ENCODE measurements at regions not wholly inside any gene's neighbourhood (a gene's known extent, or its start where the extent isn't known, plus 50 kb on each side); places are given as distances from the start of the nearest gene placed in this dataset.

DNA sequence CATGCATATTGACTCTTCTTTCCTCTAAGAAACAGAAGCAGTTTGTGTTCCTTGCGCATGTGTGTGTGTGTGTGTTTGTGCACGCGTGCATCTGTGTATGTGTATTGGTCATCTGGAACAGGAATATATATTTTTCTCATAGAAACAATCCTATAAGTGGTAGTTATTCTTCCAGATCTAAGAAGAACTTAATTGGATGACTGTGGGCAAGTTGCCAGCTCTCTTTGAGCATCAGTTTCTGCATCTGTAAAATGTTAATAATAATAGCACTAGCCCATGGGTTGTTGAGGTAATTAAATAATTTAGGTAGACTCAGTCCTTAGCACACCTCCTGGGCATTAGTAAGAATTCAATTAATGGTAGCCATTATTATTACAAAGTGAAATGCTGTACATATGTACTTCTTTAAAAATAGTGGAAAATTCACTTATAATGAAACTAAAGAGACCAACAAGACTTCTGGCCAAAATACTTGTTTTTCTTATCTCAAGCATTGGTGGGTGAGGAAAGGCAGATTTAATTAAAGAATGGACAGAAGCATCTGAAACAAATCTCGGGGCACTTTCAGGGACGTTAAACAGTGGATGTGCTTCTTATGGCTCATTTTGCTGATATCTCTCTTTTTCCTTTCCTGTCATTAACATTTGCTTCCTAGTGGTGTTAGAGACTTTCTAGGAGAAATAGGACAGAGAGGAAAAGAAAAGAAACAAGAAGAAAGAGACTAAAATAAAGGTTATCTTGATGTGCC is 124.9 kb upstream of the HABP2 start:
- no peaks in the 10 kb centered on the region for H3K9me3 ChIP-seq (ENCODE audit: control insufficient read depth, low read length)
- H3K9ac ChIP-seq (ENCODE audit: low read length), result no peak overlapping the region
- H3K36me3 ChIP-seq (ENCODE audit: control insufficient read depth, insufficient read depth, low read length), result no peaks in the 10 kb centered on the region
- no peaks in the 10 kb centered on the region for H3K27me3 ChIP-seq (ENCODE audit: control insufficient read depth, insufficient read depth, low read length)
- no peak overlapping the region for H3K4me3 ChIP-seq (ENCODE audit: low read length)
- peaks cover 16% of the 10 kb centered on the region for H3K4me1 ChIP-seq (ENCODE audit: control insufficient read depth, insufficient read depth, low read length)

DNA sequence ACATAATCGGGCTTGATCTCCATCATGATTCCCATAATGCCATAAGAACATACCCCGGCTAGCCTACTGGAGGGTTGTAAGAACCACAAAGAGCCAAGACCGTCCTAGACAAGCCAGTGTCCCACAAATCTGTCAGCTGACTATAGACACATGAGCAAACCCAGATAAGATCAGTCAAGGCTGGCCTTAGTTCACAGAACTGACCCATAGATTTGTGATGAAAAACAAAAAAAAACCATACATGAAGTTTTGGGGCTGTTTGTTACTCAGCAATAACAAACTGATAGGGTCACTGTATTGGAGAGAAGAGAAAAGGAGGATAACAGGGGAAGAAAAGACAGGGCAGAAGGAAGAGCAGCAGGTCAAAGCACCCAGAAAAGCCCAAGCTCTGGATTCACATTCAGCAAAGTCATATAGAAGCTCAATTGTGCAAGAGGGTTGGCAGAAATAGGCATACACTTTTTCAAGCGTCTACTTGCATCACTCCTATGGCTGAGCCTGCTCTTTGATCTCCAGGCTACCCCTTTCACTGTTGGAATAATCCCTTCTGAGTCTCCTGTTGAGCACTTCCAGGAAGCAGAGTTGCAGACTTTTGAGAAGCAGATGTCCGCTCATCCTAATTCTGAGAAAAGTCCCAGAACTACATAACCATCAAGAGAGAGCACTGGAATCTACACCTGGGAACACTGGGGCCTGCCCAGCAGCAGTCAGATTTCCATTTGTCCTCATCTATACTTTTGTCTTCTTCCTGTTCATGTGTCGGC is 122.0 kb upstream of the HABP2 start:
- Histone ChIP-seq H3K27me3 (ENCODE audit: control insufficient read depth, insufficient read depth, low read length) (no peaks in the 10 kb centered on the region), H3K36me3 (ENCODE audit: control insufficient read depth, insufficient read depth, low read length) (no peaks in the 10 kb centered on the region), H3K9ac (ENCODE audit: low read length) (no peak overlapping the region), H3K9me3 (ENCODE audit: control insufficient read depth, low read length) (no peaks in the 10 kb centered on the region), H3K4me1 (ENCODE audit: control insufficient read depth, insufficient read depth, low read length) (peaks cover 4% of the 10 kb centered on the region), H3K4me3 (ENCODE audit: low read length) (no peak overlapping the region)

DNA sequence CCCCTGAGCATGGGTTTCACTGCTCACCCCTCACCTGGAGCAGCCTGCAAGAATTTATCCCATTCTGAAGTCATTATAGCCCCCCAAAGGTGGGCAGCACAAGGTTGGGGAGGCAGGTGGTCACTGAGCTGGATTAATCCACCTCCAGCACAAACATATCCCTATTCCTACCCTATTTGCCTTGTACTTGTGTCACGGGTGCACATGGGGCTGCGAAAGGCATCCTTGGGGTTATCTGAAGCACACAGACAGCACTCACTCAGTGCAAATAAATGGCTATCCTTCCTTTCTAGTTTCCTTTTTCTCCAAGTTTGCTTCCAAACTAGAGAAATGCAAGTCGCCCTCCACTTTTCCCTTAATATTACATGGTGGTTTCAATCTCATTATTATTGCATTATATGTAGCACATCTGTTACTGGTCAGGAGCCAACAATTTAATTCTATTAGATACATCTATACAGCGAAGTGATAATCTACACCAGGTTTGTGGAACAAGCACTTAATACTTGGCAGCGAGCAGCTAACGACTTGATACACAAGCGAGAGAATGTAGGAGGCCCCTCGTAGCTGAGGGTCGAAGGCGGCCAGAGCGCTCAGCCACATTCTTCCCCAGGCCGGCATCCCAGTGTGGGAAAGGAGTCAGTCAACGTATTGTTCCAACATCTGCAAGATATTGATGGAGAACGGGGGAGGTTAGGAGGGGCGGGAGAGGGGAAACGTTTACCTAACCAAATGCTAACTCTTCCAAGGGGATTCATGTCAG is 121.3 kb upstream of the HABP2 start:
- H3K4me1 ChIP-seq (ENCODE audit: control insufficient read depth, insufficient read depth, low read length), result no peaks in the 10 kb centered on the region
- H3K9me3 ChIP-seq (ENCODE audit: control insufficient read depth, low read length), result no peaks in the 10 kb centered on the region
- no peaks in the 10 kb centered on the region for H3K27me3 ChIP-seq (ENCODE audit: control insufficient read depth, insufficient read depth, low read length)
- no peak overlapping the region for H3K9ac ChIP-seq (ENCODE audit: low read length)
- H3K36me3 ChIP-seq (ENCODE audit: control insufficient read depth, insufficient read depth, low read length), result no peaks in the 10 kb centered on the region
- H3K4me3 ChIP-seq (ENCODE audit: low read length), result no peak overlapping the region

DNA sequence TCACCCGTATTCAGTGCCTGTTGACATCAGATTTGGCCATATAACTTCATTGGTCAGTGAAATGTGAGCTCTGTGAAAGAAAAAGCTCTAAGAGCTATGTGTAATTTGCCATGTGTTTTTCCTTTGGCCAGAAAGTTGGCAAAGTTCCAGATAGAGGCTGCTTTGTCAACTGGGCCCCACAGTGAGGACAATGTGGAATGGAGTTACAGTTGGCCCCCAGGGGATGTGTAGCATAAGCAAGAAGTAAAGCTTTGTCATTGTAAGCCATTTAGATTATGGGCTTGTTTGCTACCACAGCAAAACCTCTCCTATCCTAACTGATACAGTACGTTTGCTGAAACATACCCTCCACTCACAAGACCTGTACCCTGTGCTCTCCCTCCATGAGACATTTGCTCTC is 119.1 kb upstream of the HABP2 start:
- Histone ChIP-seq H3K9ac (ENCODE audit: low read length) (no peak overlapping the region), H3K9me3 (ENCODE audit: control insufficient read depth, low read length) (no peaks in the 10 kb centered on the region), H3K4me3 (ENCODE audit: low read length) (no peak overlapping the region), H3K4me1 (ENCODE audit: control insufficient read depth, insufficient read depth, low read length) (no peaks in the 10 kb centered on the region), H3K36me3 (ENCODE audit: control insufficient read depth, insufficient read depth, low read length) (no peaks in the 10 kb centered on the region), H3K27me3 (ENCODE audit: control insufficient read depth, insufficient read depth, low read length) (no peaks in the 10 kb centered on the region)

DNA sequence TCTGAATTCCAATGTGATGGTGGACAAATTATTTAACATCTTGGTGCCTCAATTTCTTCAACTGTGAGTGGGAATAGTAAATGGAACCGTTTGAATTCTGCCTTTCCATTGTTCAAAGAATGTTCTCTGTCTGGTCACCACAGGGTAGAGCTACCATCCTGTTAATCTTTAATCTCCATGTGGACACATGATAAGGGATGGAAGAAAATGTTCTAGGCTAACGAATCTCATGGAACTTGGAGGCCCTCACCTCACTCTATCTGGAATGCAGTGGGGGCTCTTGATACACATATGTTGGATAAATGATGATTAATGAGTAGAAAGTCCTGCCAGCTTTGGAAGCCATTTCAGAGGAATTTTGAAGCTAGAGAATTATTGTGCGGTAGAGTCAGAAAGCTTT is 118.5 kb upstream of the HABP2 start:
- Histone ChIP-seq H3K36me3 (ENCODE audit: control insufficient read depth, insufficient read depth, low read length) (no peaks in the 10 kb centered on the region), H3K9me3 (ENCODE audit: control insufficient read depth, low read length) (no peaks in the 10 kb centered on the region), H3K4me1 (ENCODE audit: control insufficient read depth, insufficient read depth, low read length) (no peaks in the 10 kb centered on the region), H3K4me3 (ENCODE audit: low read length) (no peak overlapping the region), H3K9ac (ENCODE audit: low read length) (no peak overlapping the region), H3K27me3 (ENCODE audit: control insufficient read depth, insufficient read depth, low read length) (no peaks in the 10 kb centered on the region)

DNA sequence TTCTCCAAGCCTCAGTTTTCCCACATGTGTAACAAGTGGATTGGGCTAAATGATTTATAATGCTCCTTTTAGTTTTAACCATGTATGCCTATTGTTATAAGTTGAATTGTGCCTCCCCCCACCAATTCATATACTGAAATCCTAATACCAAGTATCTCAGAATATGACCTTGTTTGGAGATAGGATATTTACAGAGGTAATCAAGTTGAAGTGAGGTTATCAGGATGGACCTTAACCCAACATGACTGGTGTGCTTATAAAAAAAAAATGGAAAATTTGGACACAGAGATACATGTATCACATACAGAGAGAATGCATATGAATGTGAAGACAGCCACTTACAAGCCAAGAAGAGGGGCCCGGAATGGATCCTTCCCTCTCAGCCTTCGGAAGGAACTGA is 117.9 kb upstream of the HABP2 start:
- no peaks in the 10 kb centered on the region for H3K9me3 ChIP-seq (ENCODE audit: control insufficient read depth, low read length)
- H3K4me3 ChIP-seq (ENCODE audit: low read length), result no peak overlapping the region
- H3K36me3 ChIP-seq (ENCODE audit: control insufficient read depth, insufficient read depth, low read length), result no peaks in the 10 kb centered on the region
- H3K4me1 ChIP-seq (ENCODE audit: control insufficient read depth, insufficient read depth, low read length), result no peaks in the 10 kb centered on the region
- H3K27me3 ChIP-seq (ENCODE audit: control insufficient read depth, insufficient read depth, low read length), result no peaks in the 10 kb centered on the region
- no peak overlapping the region for H3K9ac ChIP-seq (ENCODE audit: low read length)

DNA sequence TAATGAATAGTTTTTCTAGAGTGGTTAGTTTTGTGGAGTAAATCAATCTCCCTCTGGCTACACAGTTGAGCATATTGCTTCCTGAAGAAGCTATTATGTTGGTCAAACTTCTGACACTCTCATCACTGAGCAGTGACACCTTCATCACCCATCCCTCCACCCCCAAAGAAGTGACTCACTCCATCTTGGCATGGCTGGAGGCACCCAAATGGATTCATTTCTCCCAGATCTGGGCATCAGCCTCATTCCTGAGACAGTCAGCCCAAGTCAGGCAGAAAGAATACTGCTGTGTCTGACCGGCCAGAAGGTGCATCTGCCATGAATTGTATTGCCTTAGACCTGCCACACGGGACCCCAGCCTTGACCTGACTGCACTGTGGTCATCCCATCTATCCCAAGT is 117.0 kb upstream of the HABP2 start:
- H3K36me3 ChIP-seq (ENCODE audit: control insufficient read depth, insufficient read depth, low read length), result no peaks in the 10 kb centered on the region
- no peak overlapping the region for H3K9ac ChIP-seq (ENCODE audit: low read length)
- H3K4me1 ChIP-seq (ENCODE audit: control insufficient read depth, insufficient read depth, low read length), result no peaks in the 10 kb centered on the region
- H3K4me3 ChIP-seq (ENCODE audit: low read length), result no peak overlapping the region
- no peaks in the 10 kb centered on the region for H3K9me3 ChIP-seq (ENCODE audit: control insufficient read depth, low read length)
- no peaks in the 10 kb centered on the region for H3K27me3 ChIP-seq (ENCODE audit: control insufficient read depth, insufficient read depth, low read length)

DNA sequence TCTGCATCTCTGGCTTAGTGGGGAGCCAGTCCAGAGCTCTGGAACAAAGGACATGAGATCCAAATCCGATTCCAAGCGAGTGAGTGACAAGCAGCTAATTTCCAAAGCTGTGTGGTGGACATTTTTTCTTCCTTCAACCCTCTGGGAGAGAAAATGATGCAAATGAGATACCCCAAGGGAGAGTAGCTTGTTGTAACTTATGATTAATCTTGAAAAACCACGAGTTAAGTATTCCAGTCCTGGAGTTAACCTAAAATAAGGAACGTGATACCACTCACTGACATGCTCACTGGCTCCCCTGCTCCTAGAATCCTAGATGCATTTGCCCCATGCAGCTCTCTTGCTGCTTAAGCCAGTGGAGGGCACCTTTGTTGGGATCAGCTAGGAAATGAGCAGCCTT is 116.0 kb upstream of the HABP2 start:
- Histone ChIP-seq H3K36me3 (ENCODE audit: control insufficient read depth, insufficient read depth, low read length) (no peaks in the 10 kb centered on the region), H3K27me3 (ENCODE audit: control insufficient read depth, insufficient read depth, low read length) (no peaks in the 10 kb centered on the region), H3K4me1 (ENCODE audit: control insufficient read depth, insufficient read depth, low read length) (no peaks in the 10 kb centered on the region), H3K4me3 (ENCODE audit: low read length) (no peak overlapping the region), H3K9ac (ENCODE audit: low read length) (no peak overlapping the region), H3K9me3 (ENCODE audit: control insufficient read depth, low read length) (no peaks in the 10 kb centered on the region)

DNA sequence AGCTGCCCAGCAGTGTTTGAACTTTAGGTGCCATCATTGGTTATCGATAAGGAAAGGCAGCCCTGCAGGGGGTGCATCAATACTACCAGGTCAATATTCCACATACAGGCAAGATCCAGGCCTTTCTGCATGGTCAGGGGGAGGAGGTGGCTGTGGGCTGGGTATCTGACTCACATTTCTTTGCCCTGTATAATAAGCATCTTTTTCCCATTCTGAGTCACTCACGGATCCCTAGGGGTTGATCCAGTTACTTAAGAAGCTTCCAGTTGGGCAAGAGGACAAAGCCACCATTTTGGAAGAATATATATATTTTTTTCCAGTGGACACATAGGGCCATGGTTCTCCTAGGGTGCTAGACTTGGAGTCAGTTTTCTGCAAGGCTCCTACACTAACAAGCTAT is 114.2 kb upstream of the HABP2 start:
- H3K9ac ChIP-seq (ENCODE audit: low read length), result no peak overlapping the region
- no peaks in the 10 kb centered on the region for H3K9me3 ChIP-seq (ENCODE audit: control insufficient read depth, low read length)
- H3K36me3 ChIP-seq (ENCODE audit: control insufficient read depth, insufficient read depth, low read length), result no peaks in the 10 kb centered on the region
- H3K4me3 ChIP-seq (ENCODE audit: low read length), result no peak overlapping the region
- H3K27me3 ChIP-seq (ENCODE audit: control insufficient read depth, insufficient read depth, low read length), result no peaks in the 10 kb centered on the region
- no peaks in the 10 kb centered on the region for H3K4me1 ChIP-seq (ENCODE audit: control insufficient read depth, insufficient read depth, low read length)

DNA sequence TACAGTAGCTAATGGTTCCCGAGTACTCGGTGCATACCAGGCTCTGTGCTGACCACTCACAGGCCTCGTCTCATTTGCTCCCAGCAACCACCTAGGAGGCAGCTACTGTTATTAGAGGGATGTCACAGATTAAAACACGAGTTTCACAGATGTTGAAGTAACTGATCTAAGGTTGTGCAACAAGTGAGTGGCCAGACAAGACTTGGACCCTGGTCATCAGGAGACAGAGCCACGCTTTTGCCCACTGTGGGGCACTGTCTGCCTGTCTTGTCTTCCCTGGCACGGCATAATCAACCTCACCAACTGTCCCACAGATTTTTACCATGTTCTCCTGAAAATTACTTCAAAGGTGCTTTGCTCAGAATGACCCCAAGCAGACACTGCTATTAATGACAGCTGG is 111.6 kb upstream of the HABP2 start:
- no peaks in the 10 kb centered on the region for H3K36me3 ChIP-seq (ENCODE audit: control insufficient read depth, insufficient read depth, low read length)
- peaks cover 4% of the 10 kb centered on the region for H3K4me1 ChIP-seq (ENCODE audit: control insufficient read depth, insufficient read depth, low read length)
- no peak overlapping the region for H3K4me3 ChIP-seq (ENCODE audit: low read length)
- no peaks in the 10 kb centered on the region for H3K27me3 ChIP-seq (ENCODE audit: control insufficient read depth, insufficient read depth, low read length)
- no peaks in the 10 kb centered on the region for H3K9me3 ChIP-seq (ENCODE audit: control insufficient read depth, low read length)
- H3K9ac ChIP-seq (ENCODE audit: low read length), result no peak overlapping the region

DNA sequence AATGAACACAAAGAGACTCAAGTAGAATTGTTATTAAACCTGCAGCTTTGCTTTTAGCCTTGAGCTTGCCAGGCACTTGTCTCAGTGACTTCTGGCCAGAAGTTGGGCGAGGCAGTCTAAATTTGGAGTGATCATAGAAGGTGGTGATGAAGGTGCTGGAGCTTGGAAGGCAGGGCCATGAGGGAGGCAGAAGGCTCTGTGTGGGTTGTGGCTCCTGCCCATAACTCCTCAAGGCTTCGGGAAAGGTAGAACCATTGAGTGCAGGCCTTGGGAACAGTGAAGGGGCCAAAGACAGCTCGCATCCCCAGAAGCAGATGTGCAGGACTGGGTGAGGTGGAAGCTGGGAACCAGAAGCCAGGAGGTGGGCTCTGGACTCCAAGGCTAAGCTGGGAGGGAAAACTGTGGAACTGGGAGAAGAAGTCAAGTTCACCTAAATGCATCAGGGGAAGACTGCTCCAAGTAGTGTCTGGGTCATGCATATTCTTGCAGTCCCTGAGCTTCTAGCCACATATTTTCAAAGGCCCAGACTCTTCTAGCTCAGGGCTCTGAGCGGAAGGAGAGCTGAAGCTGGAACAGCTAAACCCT is 111.1 kb upstream of the HABP2 start:
- no peak overlapping the region for H3K4me3 ChIP-seq (ENCODE audit: low read length)
- H3K27me3 ChIP-seq (ENCODE audit: control insufficient read depth, insufficient read depth, low read length), result no peaks in the 10 kb centered on the region
- H3K36me3 ChIP-seq (ENCODE audit: control insufficient read depth, insufficient read depth, low read length), result no peaks in the 10 kb centered on the region
- no peak overlapping the region for H3K9ac ChIP-seq (ENCODE audit: low read length)
- peaks cover 9% of the 10 kb centered on the region for H3K4me1 ChIP-seq (ENCODE audit: control insufficient read depth, insufficient read depth, low read length)
- no peaks in the 10 kb centered on the region for H3K9me3 ChIP-seq (ENCODE audit: control insufficient read depth, low read length)

DNA sequence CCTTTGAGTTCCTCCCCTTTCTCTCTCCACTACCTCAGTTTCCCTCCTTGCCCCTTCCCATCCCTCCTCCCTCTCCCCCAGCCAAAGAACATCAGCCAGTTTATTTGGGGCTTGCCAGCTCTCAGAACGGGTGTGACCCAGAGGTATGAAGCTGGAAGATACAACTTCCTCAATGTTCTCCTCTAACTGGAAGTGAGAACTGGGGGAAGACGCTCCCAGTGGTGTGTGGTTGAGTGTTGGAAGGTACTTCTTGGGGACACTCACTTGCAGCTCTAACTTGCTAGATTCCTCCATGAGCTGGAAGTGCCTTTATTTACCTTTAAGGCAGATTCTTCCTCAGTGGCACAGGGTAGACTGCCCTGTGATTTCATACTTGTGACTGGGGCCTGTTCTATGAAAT is 110.5 kb upstream of the HABP2 start:
- Histone ChIP-seq H3K27me3 (ENCODE audit: control insufficient read depth, insufficient read depth, low read length) (no peaks in the 10 kb centered on the region), H3K9ac (ENCODE audit: low read length) (no peak overlapping the region), H3K4me1 (ENCODE audit: control insufficient read depth, insufficient read depth, low read length) (peaks cover 15% of the 10 kb centered on the region), H3K9me3 (ENCODE audit: control insufficient read depth, low read length) (no peaks in the 10 kb centered on the region), H3K4me3 (ENCODE audit: low read length) (no peak overlapping the region), H3K36me3 (ENCODE audit: control insufficient read depth, insufficient read depth, low read length) (no peaks in the 10 kb centered on the region)
